Thymus (tissue), 11 donors: ENCODE measurements at regions not wholly inside any gene's neighbourhood (a gene's known extent, or its start where the extent isn't known, plus 50 kb on each side); places are given as distances from the start of the nearest gene placed in this dataset.

Source experiments
- DNase-seq, 9 donors: peaks; one replicate each; pipeline ENCODE4 v3.0.0-alpha.2; 2013; ENCODE audit warnings: low spot score in 9 of 9, low read depth in 6 of 9, missing footprints in 1 of 9
- H3K27ac ChIP-seq, 2 donors: one replicate each; pipeline ENCODE4 v1.5.1; 2013; ENCODE audit warnings: control low read depth in 1 of 2, low read depth in 1 of 2, low read length in 1 of 2, mild to moderate bottlenecking in 1 of 2, moderate library complexity in 1 of 2
- H3K27me3 ChIP-seq, 2 donors: one replicate each; pipeline ENCODE4 v1.5.1; 2013; ENCODE audit warnings: low read length in 1 of 2; ENCODE audit not compliant: control insufficient read depth in 2 of 2, insufficient read depth in 1 of 2
- H3K36me3 ChIP-seq, 2 donors: one replicate each; pipeline ENCODE4 v1.5.1; 2013; ENCODE audit warnings: low read length in 1 of 2, mild to moderate bottlenecking in 1 of 2, moderate library complexity in 1 of 2; ENCODE audit not compliant: control insufficient read depth in 2 of 2, insufficient read depth in 2 of 2
- H3K4me1 ChIP-seq, 2 donors: one replicate each; pipeline ENCODE4 v1.5.1; 2013; ENCODE audit warnings: low read length in 2 of 2; ENCODE audit not compliant: control insufficient read depth in 2 of 2, insufficient read depth in 2 of 2
- H3K4me3 ChIP-seq, 2 donors: one replicate each; pipeline ENCODE4 v1.5.1; 2013; ENCODE audit warnings: low read length in 2 of 2, control low read depth in 1 of 2, mild to moderate bottlenecking in 1 of 2
- H3K9me3 ChIP-seq, 2 donors: one replicate each; pipeline ENCODE4 v1.5.1; 2013; ENCODE audit warnings: low read length in 1 of 2, mild to moderate bottlenecking in 1 of 2; ENCODE audit not compliant: control insufficient read depth in 2 of 2, insufficient read depth in 1 of 2
- WGBS: extraction: QIAGEN DNeasy Blood & Tissue Kit; methylation state at CpG from one replicate; pipeline ENCODE4 v1.1.7; 2013; 5-methylcytosine and 5-hydroxymethylcytosine counted together
- donor health status: healthy.

GRCh38 chr5:124234022-124234769 is 512.2 kb downstream of the ZNF608 start:
- DNase-seq, result no peak
- H3K36me3 ChIP-seq, result no peaks in the 10 kb centered on the region
- no peaks in the 10 kb centered on the region for H3K27me3 ChIP-seq
- H3K4me3 ChIP-seq, result no peak overlapping the region
- no peaks in the 10 kb centered on the region for H3K4me1 ChIP-seq
- WGBS, result 91% methylated on average over 5 of the region's 5 CpGs
- H3K27ac ChIP-seq, result no peak overlapping the region
- no peaks in the 10 kb centered on the region for H3K9me3 ChIP-seq

- Histone ChIP-seq H3K4me3 (no peak overlapping the region), H3K4me1 (no peaks in the 10 kb centered on the region), H3K27ac (no peak overlapping the region), H3K9me3 (no peaks in the 10 kb centered on the region), H3K36me3 (no peaks in the 10 kb centered on the region), H3K27me3 (no peaks in the 10 kb centered on the region)
- 84% methylated on average over 10 of the region's 10 CpGs for WGBS
- DNase-seq, result no peak
These were observed 513.9 kb downstream of the ZNF608 start for GRCh38 chr5:124232515-124232914.

GRCh38 chr5:124231802-124232201 is 514.6 kb downstream of the ZNF608 start:
- Histone ChIP-seq H3K27me3 (no peaks in the 10 kb centered on the region), H3K4me3 (no peak overlapping the region), H3K9me3 (no peaks in the 10 kb centered on the region), H3K27ac (no peak overlapping the region), H3K36me3 (no peaks in the 10 kb centered on the region), H3K4me1 (no peaks in the 10 kb centered on the region)
- no peak for DNase-seq
- 96% methylated on average over 3 of the region's 3 CpGs for WGBS

GRCh38 chr5:124231230-124231629 is 515.2 kb downstream of the ZNF608 start:
- Histone ChIP-seq H3K27me3 (no peaks in the 10 kb centered on the region), H3K27ac (no peak overlapping the region), H3K4me1 (no peaks in the 10 kb centered on the region), H3K9me3 (no peaks in the 10 kb centered on the region), H3K36me3 (no peaks in the 10 kb centered on the region), H3K4me3 (no peak overlapping the region)
- no peak for DNase-seq
- 75% methylated on average over 5 of the region's 5 CpGs for WGBS

GRCh38 chr5:124230456-124230855 is 516.0 kb downstream of the ZNF608 start:
- no peaks in the 10 kb centered on the region for H3K27me3 ChIP-seq
- H3K4me1 ChIP-seq, result no peaks in the 10 kb centered on the region
- H3K9me3 ChIP-seq, result no peaks in the 10 kb centered on the region
- H3K36me3 ChIP-seq, result no peaks in the 10 kb centered on the region
- DNase-seq, result no peak
- H3K4me3 ChIP-seq, result no peak overlapping the region
- no peak overlapping the region for H3K27ac ChIP-seq
- 98% methylated on average over 7 of the region's 7 CpGs for whole genome bisulfite sequencing

- DNase-seq, result no peak
- Histone ChIP-seq H3K36me3 (no peaks in the 10 kb centered on the region), H3K4me1 (no peaks in the 10 kb centered on the region), H3K27ac (no peak overlapping the region), H3K4me3 (no peak overlapping the region), H3K9me3 (no peaks in the 10 kb centered on the region), H3K27me3 (no peaks in the 10 kb centered on the region)
- WGBS, result 97% methylated on average over 3 of the region's 3 CpGs
These were observed 517.1 kb downstream of the ZNF608 start for GRCh38 chr5:124229352-124229751.

- Histone ChIP-seq H3K4me1 (no peaks in the 10 kb centered on the region), H3K9me3 (no peaks in the 10 kb centered on the region), H3K27me3 (no peaks in the 10 kb centered on the region), H3K36me3 (no peaks in the 10 kb centered on the region), H3K4me3 (no peak overlapping the region), H3K27ac (no peak overlapping the region)
- no peak for DNase-seq
These were observed 518.5 kb downstream of the ZNF608 start for GRCh38 chr5:124227914-124228313.

GRCh38 chr5:124220418-124220817 is 526.0 kb downstream of the ZNF608 start:
- Histone ChIP-seq H3K27me3 (no peaks in the 10 kb centered on the region), H3K27ac (no peak overlapping the region), H3K4me3 (no peak overlapping the region), H3K4me1 (no peaks in the 10 kb centered on the region), H3K9me3 (no peaks in the 10 kb centered on the region), H3K36me3 (no peaks in the 10 kb centered on the region)
- no peak for DNase-seq
- WGBS, result 96% methylated on average over 2 of the region's 2 CpGs

- Histone ChIP-seq H3K9me3 (no peaks in the 10 kb centered on the region), H3K4me3 (no peak overlapping the region), H3K36me3 (no peaks in the 10 kb centered on the region), H3K4me1 (no peaks in the 10 kb centered on the region), H3K27ac (no peak overlapping the region), H3K27me3 (no peaks in the 10 kb centered on the region)
- WGBS, result 92% methylated on average over 9 of the region's 9 CpGs
- DNase-seq, result no peak
These were observed 533.5 kb downstream of the ZNF608 start for GRCh38 chr5:124212934-124213333.
